GM12878 (cell line): ENCODE measurements at regions not wholly inside any gene's neighbourhood (a gene's known extent, or its start where the extent isn't known, plus 50 kb on each side); places are given as distances from the start of the nearest gene placed in this dataset.

Source experiments
- ATAC-seq: fragments of 200-7000 bp; cut with Tn5 transposase; 3 replicates; pipeline ENCODE4 v1.9.1; 2020; ENCODE audit warnings: mild to moderate bottlenecking, moderate library complexity
- BruUV-seq: library from RNA; stranded (reverse); fragments of 400-500 nt; replicated peaks from 2 replicates; lab custom pipeline; 2021; lab: Mats Ljungman, UMichigan
- CTCF ChIA-PET: fragments of 300-600 bp; sonication (Branson Sonifier 250); formaldehyde crosslinking; extraction: SDS; loops from one replicate; lab custom pipeline; 2021; ENCODE audit warnings: inconsistent platforms; lab: Yijun Ruan, JAX
- POLR2A ChIA-PET: fragments of 350-600 bp; formaldehyde crosslinking; extraction: SDS; loops from one replicate; lab custom pipeline; 2021; ENCODE audit warnings: inconsistent platforms; lab: Charles Lee
- RAD21 ChIA-PET: fragments of 300-600 bp; sonication (Branson Sonifier 250); formaldehyde crosslinking; loops from one replicate; lab custom pipeline; 2023; ENCODE audit warnings: antibody characterized with exemption; ENCODE audit not compliant: unreplicated experiment; lab: Charles Lee
- SMC1A ChIA-PET: fragments of 300-600 bp; sonication (Branson Sonifier 250); formaldehyde crosslinking; loops from one replicate; lab custom pipeline; 2023; ENCODE audit not compliant: unreplicated experiment, uncharacterized antibody; lab: Charles Lee
- DNase-seq: peaks from one replicate; pipeline ENCODE4 v3.0.0-alpha.2; 2011; ENCODE audit warnings: low read depth, low spot score
- FAIRE-seq: peaks from 3 replicates; lab custom pipeline; 2011; peaks lifted over from hg19 to GRCh38; lab: Jason Lieb, UNC
- H2AFZ ChIP-seq: 2 replicates; pipeline ENCODE4 v1.6.0; 2011; ENCODE audit warnings: low read depth, low read length, control low read depth; ENCODE audit not compliant: control insufficient read depth
- H3K27ac ChIP-seq: 2 replicates; pipeline ENCODE4 v1.5.1; 2011; ENCODE audit warnings: control low read depth; ENCODE audit not compliant: control insufficient read depth, insufficient read depth
- H3K27me3 ChIP-seq, 2 experiments: replicated peaks in 1 of 2; 2 replicates each; pipeline versions ENCODE4 v1.6.0 to v1.6.1; 2011; ENCODE audit warnings: low read length in 1 of 2; ENCODE audit not compliant: control insufficient read depth in 2 of 2, insufficient read depth in 2 of 2
- H3K36me3 ChIP-seq, 2 experiments: 2 replicates each; pipeline ENCODE4 v1.5.1; 2011; ENCODE audit warnings: low read length in 1 of 2; ENCODE audit not compliant: control insufficient read depth in 2 of 2, insufficient read depth in 2 of 2
- H3K4me1 ChIP-seq: 2 replicates; pipeline ENCODE4 v1.6.1; 2011; ENCODE audit warnings: mild to moderate bottlenecking, low read length, moderate library complexity, mixed read lengths; ENCODE audit not compliant: control insufficient read depth, insufficient read depth
- H3K4me2 ChIP-seq: 2 replicates; pipeline ENCODE4 v1.6.0; 2011; ENCODE audit warnings: control low read depth; ENCODE audit not compliant: control insufficient read depth, insufficient read depth
- H3K4me3 ChIP-seq: fragments of 200-600 bp; sonication (generic); 2 replicates; pipeline ENCODE4 v1.5.1; 2016
- H3K79me2 ChIP-seq: 2 replicates; pipeline ENCODE4 v1.6.0; 2011; ENCODE audit warnings: low read length; ENCODE audit not compliant: control insufficient read depth, insufficient read depth
- H3K9ac ChIP-seq: 2 replicates; pipeline ENCODE4 v1.8.0; 2011; ENCODE audit warnings: low read length, control low read depth, mixed read lengths; ENCODE audit not compliant: control insufficient read depth, insufficient read depth
- H3K9me3 ChIP-seq: replicated peaks from 3 replicates; pipeline ENCODE4 v1.5.1; 2011; ENCODE audit warnings: mild to moderate bottlenecking, low read length; ENCODE audit not compliant: control insufficient read depth, insufficient read depth
- H4K20me1 ChIP-seq: 2 replicates; pipeline ENCODE4 v1.6.0; 2011; ENCODE audit not compliant: control insufficient read depth, insufficient read depth
- ASH2L ChIP-seq: fragments of 300-600, 200-600 bp; sonication (generic); IDR thresholded peaks from 2 replicates; pipeline ENCODE4 v1.6.1; 2017; ENCODE audit warnings: low read depth, mild to moderate bottlenecking, borderline replicate concordance
- ATF2 ChIP-seq: IDR thresholded peaks from 2 replicates; pipeline ENCODE4 v1.6.1; 2012; ENCODE audit warnings: low read length, inconsistent platforms
- ATF7 ChIP-seq: fragments of 450-650 bp; IDR thresholded peaks from 2 replicates; pipeline ENCODE4 v1.6.1; 2016; ENCODE audit warnings: low read depth, mild to moderate bottlenecking
- CBFB ChIP-seq: IDR thresholded peaks from 2 replicates; pipeline ENCODE4 v1.6.1; 2016; ENCODE audit warnings: antibody characterized with exemption, low read depth
- CEBPB ChIP-seq, 2 experiments: fragments of 150-350 bp in 1 of 2; IDR thresholded peaks; 2 replicates each; pipeline ENCODE4 v1.6.1; 2012 to 2014; ENCODE audit warnings: low read depth in 2 of 2, low read length in 2 of 2, borderline replicate concordance in 1 of 2, inconsistent platforms in 1 of 2
- HDAC6 ChIP-seq: fragments of 200-600 bp; sonication (generic); IDR thresholded peaks from one replicate; pipeline ENCODE4 v1.8.0; 2017; ENCODE audit warnings: antibody characterized with exemption; ENCODE audit not compliant: unreplicated experiment
- NRF1 ChIP-seq: conservative IDR thresholded peaks from 2 replicates; pipeline ENCODE4 v1.6.1; 2011; ENCODE audit warnings: mild to moderate bottlenecking, low read depth, low read length, improper control_type of control experiment
- PRDM15 ChIP-seq: fragments of 450-650 bp; formaldehyde crosslinking; IDR thresholded peaks from 2 replicates; pipeline ENCODE4 v1.4.0; 2020; ENCODE audit warnings: mild to moderate bottlenecking, moderate library complexity
- REST ChIP-seq: IDR thresholded peaks from 2 replicates; pipeline ENCODE4 v1.6.1; 2012; ENCODE audit warnings: mild to moderate bottlenecking, low read depth, low read length
- SP1 ChIP-seq: IDR thresholded peaks from one replicate; pipeline ENCODE4 v1.6.1; 2011; ENCODE audit warnings: low read depth, low read length
- SREBF2 ChIP-seq: IDR thresholded peaks from 2 replicates; pipeline ENCODE4 v1.6.1; 2012; ENCODE audit warnings: mild to moderate bottlenecking, low read length
- TBL1XR1 ChIP-seq: IDR thresholded peaks from 2 replicates; pipeline ENCODE4 v1.6.1; 2012; ENCODE audit warnings: low read depth, low read length, improper control_type of control experiment
- ZNF687 ChIP-seq: fragments of 450-650 bp; IDR thresholded peaks from 2 replicates; pipeline ENCODE4 v1.6.1; 2017; ENCODE audit warnings: mild to moderate bottlenecking, moderate library complexity
- WGBS: methylation state at CpG from one replicate; pipeline ENCODE4 v1.1.6; 2016; ENCODE audit warnings: low lambda C conversion rate; ENCODE audit not compliant: insufficient replicate concordance, insufficient coverage; ENCODE audit errors: missing lambda C conversion rate; 5-methylcytosine and 5-hydroxymethylcytosine counted together
- in situ Hi-C: fragments of 300-500 bp; cut with MboI; formaldehyde crosslinking; loops from 9 replicates; pipeline ENCODE4 v1.14.3; 2018; ENCODE audit warnings: mixed read lengths
- intact Hi-C: fragments of 100-400 bp; cut with micrococcal nuclease; formaldehyde crosslinking; loops from one replicate; pipeline ENCODE4 v1.14.2; 2022; ENCODE audit not compliant: unreplicated experiment

- FAIRE-seq (no peak), DNase-seq (no peak), ATAC-seq (no peak)
- no peaks in the 10 kb centered on the region for H3K27me3 ChIP-seq
- H3K4me2 ChIP-seq: no peak overlapping the region
- H3K27ac ChIP-seq: no peak overlapping the region
- in situ Hi-C loops: no loop called here
- H3K36me3 ChIP-seq: no peaks in the 10 kb centered on the region
- intact Hi-C loops: no loop called here
- H2AFZ ChIP-seq: no peak overlapping the region
- ChIA-PET POLR2A (no interaction called here), SMC1A (no interaction called here), CTCF (no interaction called here), RAD21 (no interaction called here)
- BruUV-seq: no TSS peak
- WGBS: 0% methylated on average over 1 of the region's 1 CpG
- H3K4me1 ChIP-seq: no peaks in the 10 kb centered on the region
- H4K20me1 ChIP-seq: no peaks in the 10 kb centered on the region
- no peak overlapping the region for H3K9ac ChIP-seq
- no peak overlapping the region for H3K4me3 ChIP-seq
- no peaks in the 10 kb centered on the region for H3K9me3 ChIP-seq
- H3K79me2 ChIP-seq: no peaks in the 10 kb centered on the region
- no peak for TF ChIP-seq CBFB
- no peak for TF ChIP-seq CEBPB (IDR thresholded peaks at IDR 0.05; ENCODE audit: borderline replicate concordance in 1 of 2, low read depth in 2 of 2, low read length in 2 of 2)
- TF ChIP-seq PRDM15 (CRISPR knock-in tag): no peak
- TF ChIP-seq TBL1XR1: no peak
- no peak for TF ChIP-seq SP1
- TF ChIP-seq ASH2L: no peak
- no peak for TF ChIP-seq SREBF2
- TF ChIP-seq NRF1: no peak
- no peak for TF ChIP-seq REST
- TF ChIP-seq ATF2: no peak
- TF ChIP-seq HDAC6: no peak
- TF ChIP-seq ZNF687: no peak
- no peak for TF ChIP-seq ATF7
These were observed 1863.4 kb downstream of the EFNA5 start for GRCh38 chr5:105807290-105807689.
